ENCODE measurements at regions not wholly inside any gene's neighbourhood (a gene's known extent, or its start where the extent isn't known, plus 50 kb on each side); places are given as distances from the start of the nearest gene placed in this dataset.

GRCh38 chr13:44133626-44134025 lies 240.0 kb upstream of the SERP2 start:
- TF ChIP-seq POLR2A (IDR thresholded peaks at IDR 0.05) = no peak
- TF ChIP-seq EP300 (IDR thresholded peaks at IDR 0.05) = no peak

All from tibial nerve (tissue), 3 donors.